ENCODE measurements at regions not wholly inside any gene's neighbourhood (a gene's known extent, or its start where the extent isn't known, plus 50 kb on each side); places are given as distances from the start of the nearest gene placed in this dataset.

DNA sequence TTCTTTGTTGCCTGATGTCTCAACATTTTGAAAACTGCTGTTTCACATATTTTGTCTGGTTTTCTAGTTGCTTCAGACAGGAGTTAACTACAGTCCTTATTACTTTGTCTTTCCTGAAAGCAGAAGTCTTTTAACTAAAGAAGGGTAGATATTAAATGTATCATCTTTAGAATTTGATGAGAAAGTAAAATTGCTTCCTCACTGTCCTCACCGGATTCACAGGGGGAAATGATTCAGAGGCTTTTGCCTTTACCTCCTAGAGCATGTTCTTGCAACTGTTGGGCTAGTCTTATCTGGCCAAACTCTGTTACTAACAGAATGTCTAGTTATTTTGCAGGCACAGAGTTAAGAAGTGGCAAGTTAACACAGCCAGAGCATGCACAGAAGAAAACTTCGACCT, 107.2 kb upstream of the VAV3 start:
- H3K36me3 ChIP-seq, result no peaks in the 10 kb centered on the region
- intact Hi-C loops (cut with DNase I; ENCODE audit: low total_unique reads), result no loop called here
- peaks cover 0 to 34% (median 9%) of the 10 kb centered on the region in 6 donors for H3K4me1 ChIP-seq
- H3K9me3 ChIP-seq, result no peaks in the 10 kb centered on the region
- TF ChIP-seq POLR2AphosphoS5 (IDR thresholded peaks at IDR 0.05) (no peak), POLR2A (IDR thresholded peaks at IDR 0.05) (no peak)
- TF ChIP-seq, protein P1, sequence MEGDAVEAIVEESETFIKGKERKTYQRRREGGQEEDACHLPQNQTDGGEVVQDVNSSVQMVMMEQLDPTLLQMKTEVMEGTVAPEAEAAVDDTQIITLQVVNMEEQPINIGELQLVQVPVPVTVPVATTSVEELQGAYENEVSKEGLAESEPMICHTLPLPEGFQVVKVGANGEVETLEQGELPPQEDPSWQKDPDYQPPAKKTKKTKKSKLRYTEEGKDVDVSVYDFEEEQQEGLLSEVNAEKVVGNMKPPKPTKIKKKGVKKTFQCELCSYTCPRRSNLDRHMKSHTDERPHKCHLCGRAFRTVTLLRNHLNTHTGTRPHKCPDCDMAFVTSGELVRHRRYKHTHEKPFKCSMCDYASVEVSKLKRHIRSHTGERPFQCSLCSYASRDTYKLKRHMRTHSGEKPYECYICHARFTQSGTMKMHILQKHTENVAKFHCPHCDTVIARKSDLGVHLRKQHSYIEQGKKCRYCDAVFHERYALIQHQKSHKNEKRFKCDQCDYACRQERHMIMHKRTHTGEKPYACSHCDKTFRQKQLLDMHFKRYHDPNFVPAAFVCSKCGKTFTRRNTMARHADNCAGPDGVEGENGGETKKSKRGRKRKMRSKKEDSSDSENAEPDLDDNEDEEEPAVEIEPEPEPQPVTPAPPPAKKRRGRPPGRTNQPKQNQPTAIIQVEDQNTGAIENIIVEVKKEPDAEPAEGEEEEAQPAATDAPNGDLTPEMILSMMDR (IDR thresholded peaks at IDR 0.05 in 8 of 11, conservative IDR thresholded peaks at IDR 0.05 in 3 of 11), result no peak
- H3K27me3 ChIP-seq (replicated peaks in 1 of 7), result no peaks in the 10 kb centered on the region
- H3K27ac ChIP-seq, result no peak overlapping the region
- 52 to 67% (median 62%) methylated on average over 2 of the region's 2 CpGs for WGBS, 5 donors
- no peak overlapping the region for H3K4me3 ChIP-seq
- DNase-seq, result no peak

GRCh38 chr1:108071601-108072000, 106.6 kb upstream of the VAV3 start:
- DNase-seq, result no peak
- Histone ChIP-seq H3K9me3 (no peaks in the 10 kb centered on the region), H3K4me1 (peaks cover 0 to 34% (median 8%) of the 10 kb centered on the region in 6 donors), H3K4me3 (no peak overlapping the region), H3K27ac (no peak overlapping the region), H3K27me3 (replicated peaks in 1 of 7) (no peaks in the 10 kb centered on the region), H3K36me3 (no peaks in the 10 kb centered on the region)
- WGBS, 5 donors, result 67 to 80% (median 71%) methylated on average over 2 of the region's 2 CpGs
- intact Hi-C loops (cut with DNase I; ENCODE audit: low total_unique reads), result no loop called here
- TF ChIP-seq POLR2A (IDR thresholded peaks at IDR 0.05), result no peak
- TF ChIP-seq POLR2AphosphoS5 (IDR thresholded peaks at IDR 0.05), result no peak
- TF ChIP-seq, protein P1 (IDR thresholded peaks at IDR 0.05 in 8 of 11, conservative IDR thresholded peaks at IDR 0.05 in 3 of 11), result no peak

GRCh38 chr1:108070662-108071061, 105.7 kb upstream of the VAV3 start:
- H3K36me3 ChIP-seq, result no peaks in the 10 kb centered on the region
- no peak overlapping the region for H3K4me3 ChIP-seq
- intact Hi-C loops (cut with DNase I; ENCODE audit: low total_unique reads), result no loop called here
- no peak for DNase-seq
- no peaks in the 10 kb centered on the region for H3K27me3 ChIP-seq (replicated peaks in 1 of 7)
- no peak for TF ChIP-seq POLR2AphosphoS5 (IDR thresholded peaks at IDR 0.05)
- no peak for TF ChIP-seq POLR2A (IDR thresholded peaks at IDR 0.05)
- TF ChIP-seq, protein P1 (IDR thresholded peaks at IDR 0.05 in 8 of 11, conservative IDR thresholded peaks at IDR 0.05 in 3 of 11), result no peak
- H3K4me1 ChIP-seq, result peaks cover 0 to 34% (median 8%) of the 10 kb centered on the region in 6 donors
- H3K27ac ChIP-seq, result no peak overlapping the region
- no peaks in the 10 kb centered on the region for H3K9me3 ChIP-seq
- WGBS, 5 donors, result 78 to 83% (median 79%) methylated on average over 2 of the region's 2 CpGs

- no peak overlapping the region for H3K27ac ChIP-seq
- intact Hi-C loops (cut with DNase I; ENCODE audit: low total_unique reads), result loop anchor here (10.0 kb wide), 1 partner anchor 47 kb away; no protein-coding TSS in a partner anchor
- WGBS, 5 donors, result 40 to 55% (median 48%) methylated on average over 2 of the region's 2 CpGs
- H3K9me3 ChIP-seq, result peaks cover 0 to 5% (median 0%) of the 10 kb centered on the region in 8 donors
- no peaks in the 10 kb centered on the region for H3K36me3 ChIP-seq
- peaks cover 0 to 29% (median 5%) of the 10 kb centered on the region in 6 donors for H3K4me1 ChIP-seq
- H3K4me3 ChIP-seq, result no peak overlapping the region
- no peaks in the 10 kb centered on the region for H3K27me3 ChIP-seq (replicated peaks in 1 of 7)
- TF ChIP-seq, protein P1 (IDR thresholded peaks at IDR 0.05 in 8 of 11, conservative IDR thresholded peaks at IDR 0.05 in 3 of 11), result no peak
- no peak for TF ChIP-seq POLR2AphosphoS5 (IDR thresholded peaks at IDR 0.05)
- TF ChIP-seq POLR2A (IDR thresholded peaks at IDR 0.05), result no peak
- DNase-seq, result no peak
Measured at GRCh38 chr1:108067884-108068540, 103.0 kb upstream of the VAV3 start.
